GM12878 (cell line): ENCODE measurements at regions not wholly inside any gene's neighbourhood (a gene's known extent, or its start where the extent isn't known, plus 50 kb on each side); places are given as distances from the start of the nearest gene placed in this dataset.

Experiments
- BHLHE40 ChIP-seq, 2 experiments: fragments of 450-650 bp in 1 of 2; IDR thresholded peaks; 2 replicates each; pipeline ENCODE4 v1.6.1; 2011 to 2017; ENCODE audit warnings: low read depth in 2 of 2, borderline replicate concordance in 1 of 2, improper control_type of control experiment in 1 of 2, low read length in 1 of 2, mild to moderate bottlenecking in 1 of 2
- CBFB ChIP-seq: IDR thresholded peaks from 2 replicates; pipeline ENCODE4 v1.6.1; 2016; ENCODE audit warnings: antibody characterized with exemption, low read depth
- CBX3 ChIP-seq: fragments of 200-600 bp; sonication (generic); IDR thresholded peaks from 2 replicates; pipeline ENCODE4 v1.6.1; 2016; ENCODE audit warnings: low read depth, borderline replicate concordance
- CHD4 ChIP-seq: fragments of 200-600 bp; sonication (generic); IDR thresholded peaks from 2 replicates; pipeline ENCODE4 v1.6.1; 2016; ENCODE audit warnings: mild to moderate bottlenecking
- CREB1 ChIP-seq: IDR thresholded peaks from 2 replicates; pipeline ENCODE4 v1.6.1; 2012; ENCODE audit warnings: low read depth, mild to moderate bottlenecking, inconsistent platforms
- EP300 ChIP-seq, 2 experiments: fragments of 150-350 bp in 1 of 2; IDR thresholded peaks; 2 replicates each; pipeline ENCODE4 v1.6.1; 2011 to 2012; ENCODE audit warnings: low read depth in 2 of 2, low read length in 2 of 2, borderline replicate concordance in 1 of 2, improper control_type of control experiment in 1 of 2, inconsistent platforms in 1 of 2; ENCODE audit not compliant: control insufficient read depth in 1 of 2
- FOXM1 ChIP-seq: IDR thresholded peaks from 2 replicates; pipeline ENCODE4 v1.6.1; 2012; ENCODE audit warnings: low read depth, mild to moderate bottlenecking, inconsistent platforms, low read length, moderate library complexity
- GATAD2B ChIP-seq: fragments of 450-650 bp; conservative IDR thresholded peaks from 2 replicates; pipeline ENCODE4 v1.6.1; 2017; ENCODE audit warnings: low read depth, mild to moderate bottlenecking, moderate library complexity
- HDGF ChIP-seq: fragments of 450-650 bp; IDR thresholded peaks from 2 replicates; pipeline ENCODE4 v1.6.1; 2016; ENCODE audit warnings: antibody characterized with exemption
- IRF4 ChIP-seq: IDR thresholded peaks from 2 replicates; pipeline ENCODE4 v1.6.1; 2011; ENCODE audit warnings: low read depth, low read length
- KLF5 ChIP-seq: fragments of 450-650 bp; IDR thresholded peaks from 2 replicates; pipeline ENCODE4 v1.6.1; 2014; ENCODE audit warnings: mild to moderate bottlenecking; ENCODE audit not compliant: partially characterized antibody
- MEF2A ChIP-seq: IDR thresholded peaks from 2 replicates; pipeline ENCODE4 v1.6.1; 2011; ENCODE audit warnings: low read depth, mild to moderate bottlenecking, low read length, moderate library complexity; ENCODE audit not compliant: insufficient read depth
- MEF2B ChIP-seq: fragments of 450-650 bp; IDR thresholded peaks from 2 replicates; pipeline ENCODE4 v1.6.1; 2018; ENCODE audit warnings: mild to moderate bottlenecking, moderate library complexity; ENCODE audit not compliant: partially characterized antibody, poor library complexity, severe bottlenecking
- MLLT1 ChIP-seq: fragments of 450-650 bp; IDR thresholded peaks from 2 replicates; pipeline ENCODE4 v1.6.1; 2016; ENCODE audit warnings: mild to moderate bottlenecking
- MTA3 ChIP-seq: IDR thresholded peaks from 2 replicates; pipeline ENCODE4 v1.6.1; 2012; ENCODE audit warnings: low read length, inconsistent platforms, borderline replicate concordance
- NFYB ChIP-seq: IDR thresholded peaks from 2 replicates; pipeline ENCODE4 v1.6.1; 2011; ENCODE audit warnings: low read depth, mild to moderate bottlenecking, low read length, improper control_type of control experiment, moderate library complexity; ENCODE audit not compliant: insufficient read depth
- PAX5 ChIP-seq: IDR thresholded peaks from 2 replicates; pipeline ENCODE4 v1.6.1; 2011; ENCODE audit warnings: low read depth, low read length, borderline replicate concordance
- POLR2AphosphoS5 ChIP-seq: IDR thresholded peaks from 2 replicates; pipeline ENCODE4 v1.6.1; 2011; ENCODE audit warnings: mild to moderate bottlenecking, low read length, inconsistent platforms
- RB1 ChIP-seq: fragments of 450-650 bp; formaldehyde crosslinking; IDR thresholded peaks from 2 replicates; pipeline ENCODE4 v1.6.1; 2017; ENCODE audit warnings: mild to moderate bottlenecking, borderline replicate concordance
- RELA ChIP-seq: fragments of 450-650 bp; IDR thresholded peaks from 2 replicates; pipeline ENCODE4 v1.8.0; 2014; ENCODE audit warnings: borderline replicate concordance; ENCODE audit not compliant: partially characterized antibody
- RUNX3 ChIP-seq: IDR thresholded peaks from 2 replicates; pipeline ENCODE4 v1.6.1; 2012; ENCODE audit warnings: low read length, inconsistent platforms
- SP1 ChIP-seq: IDR thresholded peaks from one replicate; pipeline ENCODE4 v1.6.1; 2011; ENCODE audit warnings: low read depth, low read length
- TCF12 ChIP-seq: IDR thresholded peaks from 2 replicates; pipeline ENCODE4 v1.6.1; 2011; ENCODE audit warnings: low read depth, mild to moderate bottlenecking, low read length
- ZBTB40 ChIP-seq: fragments of 450-650 bp; IDR thresholded peaks from 2 replicates; pipeline ENCODE4 v1.6.1; 2016; ENCODE audit warnings: mild to moderate bottlenecking, moderate library complexity, borderline replicate concordance
- ZNF24 ChIP-seq: fragments of 450-650 bp; IDR thresholded peaks from 2 replicates; pipeline ENCODE4 v1.6.1; 2017; ENCODE audit warnings: antibody characterized with exemption, mild to moderate bottlenecking
- ZZZ3 ChIP-seq: IDR thresholded peaks from 2 replicates; pipeline ENCODE4 v1.6.1; 2011; ENCODE audit warnings: low read depth; ENCODE audit not compliant: control insufficient read depth, insufficient read length
- TF ChIP-seq, protein P1 (sequence below): IDR thresholded peaks from 2 replicates; pipeline ENCODE4 v1.6.1; 2011; ENCODE audit warnings: low read depth, mild to moderate bottlenecking, low read length, moderate library complexity, borderline replicate concordance; ENCODE audit errors: extremely low read depth

DNA sequence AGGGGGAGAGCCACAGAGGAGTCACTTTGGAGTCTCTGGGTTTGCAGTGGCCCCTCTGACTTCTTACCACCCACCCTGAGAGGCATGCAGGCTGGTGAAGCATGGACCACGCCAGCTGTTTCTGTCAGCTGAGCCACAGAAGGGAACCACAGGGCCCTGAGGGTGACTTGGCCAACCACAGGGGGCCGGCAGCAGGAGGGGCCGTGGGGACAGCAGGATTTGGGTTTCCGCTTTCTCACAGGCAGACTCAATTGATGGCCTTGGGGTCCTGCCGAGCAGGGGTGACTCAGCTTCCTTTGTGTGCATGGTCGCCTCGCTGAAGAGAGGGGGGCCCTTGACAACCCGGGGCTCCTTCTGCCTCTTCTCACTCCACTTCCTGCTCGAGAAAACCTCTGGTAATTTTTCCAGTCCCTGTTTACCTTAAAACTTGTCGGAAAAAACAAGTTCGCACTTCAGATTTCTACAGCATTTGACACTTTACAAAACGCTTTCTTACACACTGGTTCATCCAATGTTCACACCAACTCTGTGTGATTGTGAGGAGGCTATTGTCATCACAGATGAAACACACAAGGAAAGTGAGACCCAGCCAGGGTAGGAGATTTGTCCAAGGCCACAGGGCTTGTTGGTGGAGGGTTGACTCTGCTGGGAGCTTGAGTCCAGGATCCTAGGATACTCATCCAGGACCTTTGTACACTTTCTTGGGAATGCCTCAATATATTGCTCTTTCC is 311.2 kb downstream of the LPIN1 start (continued):
- TF ChIP-seq CBFB (peak; percentile 85; the same call in 1 of the 2 replicates), ZZZ3 (no peak), TCF12 (peak; percentile 90), GATAD2B (peak; percentile 95), RELA (peak; percentile 45), NFYB (no peak), PAX5 (peak; percentile 79), CBX3 (no peak), POLR2AphosphoS5 (no peak), CREB1 (peak; percentile 15; the same call in 1 of the 2 replicates), IRF4 (0 out of 2 replicates have a peak, but pooled peaks have one; percentile 8), RB1 (peak; percentile 37; the same call in 1 of the 2 replicates), ZBTB40 (no peak), MLLT1 (peak; percentile 84), HDGF (no peak), FOXM1 (peak; percentile 68), EP300 (IDR thresholded peaks at IDR 0.05; ENCODE audit: borderline replicate concordance in 1 of 2, control insufficient read depth in 1 of 2, low read depth in 2 of 2, low read length in 2 of 2) (peak; percentile 72 to 74), BHLHE40 (IDR thresholded peaks at IDR 0.05; ENCODE audit: borderline replicate concordance in 1 of 2, low read depth in 2 of 2, low read length in 1 of 2) (peak in 1 of 2 experiments; percentile 82; a peak in 2 of 4 replicates), RUNX3 (peak; percentile 95), CHD4 (no peak), SP1 (peak; percentile 66), MTA3 (no peak), MEF2A (peak; percentile 83), ZNF24 (no peak), KLF5 (no peak), MEF2B (peak; percentile 97)
- TF ChIP-seq, protein P1, sequence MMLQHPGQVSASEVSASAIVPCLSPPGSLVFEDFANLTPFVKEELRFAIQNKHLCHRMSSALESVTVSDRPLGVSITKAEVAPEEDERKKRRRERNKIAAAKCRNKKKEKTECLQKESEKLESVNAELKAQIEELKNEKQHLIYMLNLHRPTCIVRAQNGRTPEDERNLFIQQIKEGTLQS, result no peak
